ENCODE measurements at regions not wholly inside any gene's neighbourhood (a gene's known extent, or its start where the extent isn't known, plus 50 kb on each side); places are given as distances from the start of the nearest gene placed in this dataset.

DNA sequence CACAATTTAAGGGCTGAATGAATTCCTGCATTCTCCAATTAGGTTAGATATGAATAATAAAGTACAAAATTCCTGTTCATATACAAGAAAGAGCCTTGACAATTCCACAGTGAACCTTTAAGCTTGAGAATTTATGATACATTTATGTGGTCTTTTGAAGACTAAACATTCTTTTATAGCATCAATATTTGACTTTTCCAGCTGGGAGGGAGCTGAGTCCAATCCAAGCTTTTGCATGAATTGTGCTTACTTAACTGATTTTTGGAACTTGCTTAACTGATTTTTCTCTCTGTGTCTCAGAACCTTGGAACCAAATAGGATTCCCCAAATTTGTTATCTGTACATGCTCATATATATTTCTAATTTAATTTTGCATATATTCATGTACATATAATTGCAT is 388.0 kb downstream of the TRIB2 start:
- TF ChIP-seq, protein P1, sequence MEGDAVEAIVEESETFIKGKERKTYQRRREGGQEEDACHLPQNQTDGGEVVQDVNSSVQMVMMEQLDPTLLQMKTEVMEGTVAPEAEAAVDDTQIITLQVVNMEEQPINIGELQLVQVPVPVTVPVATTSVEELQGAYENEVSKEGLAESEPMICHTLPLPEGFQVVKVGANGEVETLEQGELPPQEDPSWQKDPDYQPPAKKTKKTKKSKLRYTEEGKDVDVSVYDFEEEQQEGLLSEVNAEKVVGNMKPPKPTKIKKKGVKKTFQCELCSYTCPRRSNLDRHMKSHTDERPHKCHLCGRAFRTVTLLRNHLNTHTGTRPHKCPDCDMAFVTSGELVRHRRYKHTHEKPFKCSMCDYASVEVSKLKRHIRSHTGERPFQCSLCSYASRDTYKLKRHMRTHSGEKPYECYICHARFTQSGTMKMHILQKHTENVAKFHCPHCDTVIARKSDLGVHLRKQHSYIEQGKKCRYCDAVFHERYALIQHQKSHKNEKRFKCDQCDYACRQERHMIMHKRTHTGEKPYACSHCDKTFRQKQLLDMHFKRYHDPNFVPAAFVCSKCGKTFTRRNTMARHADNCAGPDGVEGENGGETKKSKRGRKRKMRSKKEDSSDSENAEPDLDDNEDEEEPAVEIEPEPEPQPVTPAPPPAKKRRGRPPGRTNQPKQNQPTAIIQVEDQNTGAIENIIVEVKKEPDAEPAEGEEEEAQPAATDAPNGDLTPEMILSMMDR (conservative IDR thresholded peaks at IDR 0.05; ENCODE audit: low read length): no peak
- no peak for TF ChIP-seq EZH2phosphoT487 (IDR thresholded peaks at IDR 0.05; ENCODE audit: borderline replicate concordance, low read depth, low read length)
